GM19372 (cell line): ENCODE measurements at regions not wholly inside any gene's neighbourhood (a gene's known extent, or its start where the extent isn't known, plus 50 kb on each side); places are given as distances from the start of the nearest gene placed in this dataset.
"Not testable (repeated sequence)": the region's sequence is repeated elsewhere in the genome, so short reads cannot be mapped to it uniquely, and the experiment has no call there.

Source experiments
- ATAC-seq: cut with Tn5 transposase; IDR thresholded peaks from one replicate; pipeline ENCODE4 v1.9.1; 2021; ENCODE audit warnings: mild to moderate bottlenecking, low read depth, moderate library complexity; ENCODE audit not compliant: unreplicated experiment

- ATAC-seq: no peak
Measured at GRCh38 chr5:72654231-72654630, 147.0 kb upstream of the ZNF366 start.

GRCh38 chr5:72653586-72653985 lies 146.4 kb upstream of the ZNF366 start:
- no peak for ATAC-seq

GRCh38 chr5:72651779-72652178 lies 144.6 kb upstream of the ZNF366 start:
- ATAC-seq: no peak

GRCh38 chr5:72651109-72651508 lies 143.9 kb upstream of the ZNF366 start:
- no peak for ATAC-seq

- ATAC-seq: no peak
Measured at GRCh38 chr5:72649449-72649848, 142.2 kb upstream of the ZNF366 start.

GRCh38 chr5:72648480-72648879 lies 141.3 kb upstream of the ZNF366 start:
- ATAC-seq: no peak

- no peak for ATAC-seq
Measured at GRCh38 chr5:72647806-72648205, 140.6 kb upstream of the ZNF366 start.

GRCh38 chr5:72646246-72646866 lies 139.1 kb upstream of the ZNF366 start:
- no peak for ATAC-seq

- ATAC-seq: no peak
Measured at GRCh38 chr5:72645064-72645846, 138.0 kb upstream of the ZNF366 start.

GRCh38 chr5:72644296-72644695 lies 137.1 kb upstream of the ZNF366 start:
- no peak for ATAC-seq

- no peak for ATAC-seq
Measured at GRCh38 chr5:72641164-72641563, 134.0 kb upstream of the ZNF366 start.

GRCh38 chr5:72637058-72637457 lies 129.8 kb upstream of the ZNF366 start:
- no peak for ATAC-seq

GRCh38 chr5:72636565-72636964 lies 129.4 kb upstream of the ZNF366 start:
- not testable (repeated sequence) for ATAC-seq

GRCh38 chr5:72634444-72634843 lies 127.2 kb upstream of the ZNF366 start:
- ATAC-seq: no peak

GRCh38 chr5:72633649-72634048 lies 126.4 kb upstream of the ZNF366 start:
- no peak for ATAC-seq

- no peak for ATAC-seq
Measured at GRCh38 chr5:72633041-72633445, 125.8 kb upstream of the ZNF366 start.

- ATAC-seq: no peak
Measured at GRCh38 chr5:72630721-72631120, 123.5 kb upstream of the ZNF366 start.

- no peak for ATAC-seq
Measured at GRCh38 chr5:72630081-72630480, 122.9 kb upstream of the ZNF366 start.

GRCh38 chr5:72628771-72629371 lies 121.7 kb upstream of the ZNF366 start:
- no peak for ATAC-seq

GRCh38 chr5:72625332-72625731 lies 118.1 kb upstream of the ZNF366 start:
- ATAC-seq: no peak

GRCh38 chr5:72624641-72625236 lies 117.5 kb upstream of the ZNF366 start:
- ATAC-seq: no peak
